ENCODE measurements at regions not wholly inside any gene's neighbourhood (a gene's known extent, or its start where the extent isn't known, plus 50 kb on each side); places are given as distances from the start of the nearest gene placed in this dataset.
"Not testable (repeated sequence)": the region's sequence is repeated elsewhere in the genome, so short reads cannot be mapped to it uniquely, and the experiment has no call there.

GRCh38 chr2:106296182-106296815, 102.2 kb upstream of the UXS1 start:
- DNase-seq (no peak), ATAC-seq (ENCODE audit: poor library complexity) (no peak)
- intact Hi-C loops (cut with DNase I), result no loop called here

- ATAC-seq (ENCODE audit: poor library complexity) (no peak), DNase-seq (no peak)
- intact Hi-C loops (cut with DNase I), result no loop called here
These were observed 100.1 kb upstream of the UXS1 start for GRCh38 chr2:106294182-106294581.

GRCh38 chr2:106293271-106293783, 99.2 kb upstream of the UXS1 start:
- no peak for ATAC-seq (ENCODE audit: poor library complexity)
- intact Hi-C loops (cut with DNase I), result no loop called here
- DNase-seq, result no peak

- intact Hi-C loops (cut with DNase I), result no loop called here
- ATAC-seq (ENCODE audit: poor library complexity) (no peak), DNase-seq (no peak)
These were observed 98.5 kb upstream of the UXS1 start for GRCh38 chr2:106292627-106293026.

GRCh38 chr2:106288873-106289272, 94.8 kb upstream of the UXS1 start:
- intact Hi-C loops (cut with DNase I), result no loop called here
- DNase-seq (no peak), ATAC-seq (ENCODE audit: poor library complexity) (no peak)

GRCh38 chr2:106285237-106285829, 91.2 kb upstream of the UXS1 start:
- DNase-seq, result no peak
- intact Hi-C loops (cut with DNase I), result no loop called here
- no peak for ATAC-seq (ENCODE audit: poor library complexity)

GRCh38 chr2:106284691-106285202, 90.6 kb upstream of the UXS1 start:
- DNase-seq, result no peak
- intact Hi-C loops (cut with DNase I), result no loop called here
- no peak for ATAC-seq (ENCODE audit: poor library complexity)

GRCh38 chr2:106284255-106284654, 90.2 kb upstream of the UXS1 start:
- ATAC-seq (ENCODE audit: poor library complexity) (peak; percentile 34), DNase-seq (no peak)
- intact Hi-C loops (cut with DNase I), result no loop called here

GRCh38 chr2:106283228-106284152, 89.4 kb upstream of the UXS1 start:
- intact Hi-C loops (cut with DNase I); DNase-seq; ATAC-seq (ENCODE audit: poor library complexity): not testable (repeated sequence)

GRCh38 chr2:106282462-106283170, 88.5 kb upstream of the UXS1 start:
- DNase-seq, result no peak

GRCh38 chr2:106281907-106282430, 87.9 kb upstream of the UXS1 start:
- ATAC-seq (ENCODE audit: poor library complexity); intact Hi-C loops (cut with DNase I); DNase-seq: not testable (repeated sequence)

More at GRCh38 chr2:106282462-106283170, 88.5 kb upstream of the UXS1 start:
- no peak for ATAC-seq (ENCODE audit: poor library complexity)
- intact Hi-C loops (cut with DNase I), result no loop called here

- ATAC-seq (ENCODE audit: poor library complexity), result no peak
- intact Hi-C loops (cut with DNase I), result no loop called here
- DNase-seq, result no peak
These were observed 86.8 kb upstream of the UXS1 start for GRCh38 chr2:106280722-106281446.

- DNase-seq (no peak), ATAC-seq (ENCODE audit: poor library complexity) (no peak)
- intact Hi-C loops (cut with DNase I), result no loop called here
These were observed 86.1 kb upstream of the UXS1 start for GRCh38 chr2:106280224-106280623.

- no peak for DNase-seq
- ATAC-seq (ENCODE audit: poor library complexity), result no peak
- intact Hi-C loops (cut with DNase I), result no loop called here
These were observed 84.2 kb upstream of the UXS1 start for GRCh38 chr2:106278112-106278876.

- intact Hi-C loops (cut with DNase I), result no loop called here
- ATAC-seq (ENCODE audit: poor library complexity), result no peak
These were observed 83.3 kb upstream of the UXS1 start for GRCh38 chr2:106277426-106277825.

GRCh38 chr2:106275971-106276370, 81.9 kb upstream of the UXS1 start:
- DNase-seq, result no peak
- ATAC-seq (ENCODE audit: poor library complexity), result no peak
- intact Hi-C loops (cut with DNase I), result no loop called here

More at GRCh38 chr2:106277426-106277825, 83.3 kb upstream of the UXS1 start:
- no peak for DNase-seq

- ATAC-seq (ENCODE audit: poor library complexity), result no peak
- intact Hi-C loops (cut with DNase I), result no loop called here
These were observed 80.6 kb upstream of the UXS1 start for GRCh38 chr2:106274668-106275067.

More at GRCh38 chr2:106274668-106275067, 80.6 kb upstream of the UXS1 start:
- no peak for DNase-seq

All from Right ventricle myocardium superior (tissue), 1 donor.